Mammary epithelial cell (primary cell): ENCODE measurements at regions not wholly inside any gene's neighbourhood (a gene's known extent, or its start where the extent isn't known, plus 50 kb on each side); places are given as distances from the start of the nearest gene placed in this dataset.

Experiments
- EZH2 ChIP-seq: IDR thresholded peaks from 2 replicates; pipeline ENCODE4 v1.6.1; 2012; ENCODE audit warnings: low read length, inconsistent platforms, borderline replicate concordance
- TF ChIP-seq, protein P1 (sequence below), 2 donors: IDR thresholded peaks in 1 of 2; conservative IDR thresholded peaks in 1 of 2; 2 replicates each; pipeline ENCODE4 v1.5.1; 2011 to 2012; ENCODE audit warnings: inconsistent platforms in 2 of 2, low read length in 2 of 2, mild to moderate bottlenecking in 2 of 2, control low read depth in 1 of 2, low read depth in 1 of 2; ENCODE audit not compliant: insufficient read depth in 1 of 2; ENCODE audit errors: extremely low read depth in 1 of 2

DNA sequence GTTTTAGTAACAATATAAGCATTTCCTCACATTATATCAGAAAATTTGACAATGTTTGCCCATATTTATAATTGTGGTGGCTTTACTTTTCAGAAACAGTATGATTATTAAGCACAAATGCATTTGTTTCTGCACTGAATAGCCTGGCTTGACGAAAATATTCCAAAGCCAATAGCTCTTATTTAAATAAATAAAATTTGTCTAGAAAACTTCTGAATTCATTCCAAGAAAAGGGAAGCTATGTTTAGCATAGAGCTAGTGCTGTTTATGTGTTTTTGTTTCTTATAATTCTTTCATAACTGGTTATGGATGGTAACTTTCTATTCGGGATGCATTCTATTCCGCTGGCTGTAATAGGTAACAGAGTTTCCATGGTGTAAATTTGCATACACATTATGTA, 268.6 kb downstream of the PTBP2 start:
- TF ChIP-seq, protein P1, sequence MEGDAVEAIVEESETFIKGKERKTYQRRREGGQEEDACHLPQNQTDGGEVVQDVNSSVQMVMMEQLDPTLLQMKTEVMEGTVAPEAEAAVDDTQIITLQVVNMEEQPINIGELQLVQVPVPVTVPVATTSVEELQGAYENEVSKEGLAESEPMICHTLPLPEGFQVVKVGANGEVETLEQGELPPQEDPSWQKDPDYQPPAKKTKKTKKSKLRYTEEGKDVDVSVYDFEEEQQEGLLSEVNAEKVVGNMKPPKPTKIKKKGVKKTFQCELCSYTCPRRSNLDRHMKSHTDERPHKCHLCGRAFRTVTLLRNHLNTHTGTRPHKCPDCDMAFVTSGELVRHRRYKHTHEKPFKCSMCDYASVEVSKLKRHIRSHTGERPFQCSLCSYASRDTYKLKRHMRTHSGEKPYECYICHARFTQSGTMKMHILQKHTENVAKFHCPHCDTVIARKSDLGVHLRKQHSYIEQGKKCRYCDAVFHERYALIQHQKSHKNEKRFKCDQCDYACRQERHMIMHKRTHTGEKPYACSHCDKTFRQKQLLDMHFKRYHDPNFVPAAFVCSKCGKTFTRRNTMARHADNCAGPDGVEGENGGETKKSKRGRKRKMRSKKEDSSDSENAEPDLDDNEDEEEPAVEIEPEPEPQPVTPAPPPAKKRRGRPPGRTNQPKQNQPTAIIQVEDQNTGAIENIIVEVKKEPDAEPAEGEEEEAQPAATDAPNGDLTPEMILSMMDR (conservative IDR thresholded peaks at IDR 0.05 in 1 of 2, IDR thresholded peaks at IDR 0.05 in 1 of 2; ENCODE audit: extremely low read depth in 1 of 2, insufficient read depth in 1 of 2, low read depth in 1 of 2, low read length in 2 of 2), result no peak
- no peak for TF ChIP-seq EZH2
